ENCODE measurements at regions not wholly inside any gene's neighbourhood (a gene's known extent, or its start where the extent isn't known, plus 50 kb on each side); places are given as distances from the start of the nearest gene placed in this dataset.
"Not testable (repeated sequence)": the region's sequence is repeated elsewhere in the genome, so short reads cannot be mapped to it uniquely, and the experiment has no call there.

DNA sequence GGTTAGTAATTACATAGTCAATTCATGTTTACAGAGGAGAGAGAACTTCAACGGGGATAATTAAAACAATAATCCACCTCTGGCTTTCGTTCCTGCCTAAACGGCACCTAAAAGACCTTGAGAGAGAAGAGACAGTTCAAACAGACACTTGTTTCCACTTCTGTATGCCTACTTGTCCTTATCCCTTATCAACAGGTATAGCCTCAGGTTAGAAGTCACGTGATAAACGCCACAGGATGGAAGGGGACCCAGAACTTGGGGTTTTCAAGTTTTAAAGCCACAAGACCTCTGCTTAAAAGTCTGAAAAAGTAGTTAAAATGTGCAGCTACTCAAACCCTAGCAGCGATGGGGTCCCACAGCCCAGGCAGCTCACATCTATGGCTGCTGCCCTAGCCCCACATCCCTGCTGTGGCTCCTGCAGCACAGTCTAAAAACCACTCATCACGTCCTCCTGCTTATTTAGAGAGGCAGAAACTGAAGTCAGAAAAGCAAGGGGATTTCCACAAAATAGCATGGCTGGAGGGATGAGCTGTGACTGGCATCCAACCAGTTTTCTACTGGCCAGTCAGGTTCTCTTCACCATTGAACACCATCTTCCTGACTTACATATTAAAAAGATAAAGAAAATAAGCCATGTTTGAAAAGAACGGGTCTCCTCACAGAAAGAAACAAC, 51.2 kb upstream of the SEC16B start:
- no peak overlapping the region for H3K27ac Mint-ChIP-seq
- peaks cover 4% of the 10 kb centered on the region for H3K9me3 Mint-ChIP-seq
- no peaks in the 10 kb centered on the region for H3K36me3 Mint-ChIP-seq
- H3K4me1 Mint-ChIP-seq: no peaks in the 10 kb centered on the region
- DNase-seq: no peak
- H3K27me3 Mint-ChIP-seq: peaks cover 12% of the 10 kb centered on the region
- H3K4me3 Mint-ChIP-seq: no peak overlapping the region

DNA sequence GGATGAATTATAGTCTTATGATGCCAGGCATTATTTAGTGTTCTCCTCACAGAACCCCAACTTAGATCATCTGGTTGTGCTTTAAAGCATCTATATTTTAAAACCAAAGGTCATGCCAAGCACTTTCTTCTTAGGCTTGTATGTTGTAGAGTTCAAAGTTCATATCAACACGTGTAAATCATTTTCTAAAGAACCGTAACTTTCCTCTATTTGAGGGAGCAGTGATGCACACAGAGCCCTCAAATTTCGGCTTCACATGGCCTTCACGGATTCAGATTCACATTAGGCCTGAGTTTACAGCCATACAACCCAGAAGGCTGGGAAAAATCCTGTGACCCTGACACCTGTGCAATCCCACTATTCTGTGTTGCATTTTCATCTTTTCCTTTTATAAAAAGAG, 52.1 kb upstream of the SEC16B start:
- Mint-ChIP-seq H3K9me3 (peaks cover 4% of the 10 kb centered on the region), H3K4me3 (no peak overlapping the region), H3K4me1 (no peaks in the 10 kb centered on the region), H3K36me3 (no peaks in the 10 kb centered on the region), H3K27me3 (peaks cover 12% of the 10 kb centered on the region), H3K27ac (no peak overlapping the region)
- no peak for DNase-seq

DNA sequence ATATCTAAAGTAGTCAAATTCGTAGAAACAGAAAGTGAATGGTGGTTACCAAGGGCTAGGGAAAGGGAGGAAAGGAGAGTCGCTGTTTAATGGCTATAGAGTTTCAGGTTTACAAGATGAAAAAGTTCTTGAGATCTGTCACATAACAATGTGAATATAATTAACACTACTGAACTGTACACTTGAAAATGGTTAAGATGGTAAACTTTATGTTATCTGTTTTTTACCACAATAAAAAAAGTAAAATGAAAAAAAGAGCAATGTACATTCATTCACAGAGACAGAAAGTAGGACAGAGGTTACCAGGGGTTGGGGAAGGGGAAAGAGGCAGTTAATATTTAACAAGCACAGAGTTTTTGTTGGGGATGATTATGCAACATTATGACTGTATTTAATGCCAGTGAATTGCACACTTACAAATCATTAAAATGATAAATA, 53.3 kb upstream of the SEC16B start:
- no peak overlapping the region for H3K4me3 Mint-ChIP-seq
- no peak overlapping the region for H3K27ac Mint-ChIP-seq
- H3K36me3 Mint-ChIP-seq: no peaks in the 10 kb centered on the region
- H3K4me1 Mint-ChIP-seq: no peaks in the 10 kb centered on the region
- no peaks in the 10 kb centered on the region for H3K9me3 Mint-ChIP-seq
- H3K27me3 Mint-ChIP-seq: peaks cover 5% of the 10 kb centered on the region
- no peak for DNase-seq

DNA sequence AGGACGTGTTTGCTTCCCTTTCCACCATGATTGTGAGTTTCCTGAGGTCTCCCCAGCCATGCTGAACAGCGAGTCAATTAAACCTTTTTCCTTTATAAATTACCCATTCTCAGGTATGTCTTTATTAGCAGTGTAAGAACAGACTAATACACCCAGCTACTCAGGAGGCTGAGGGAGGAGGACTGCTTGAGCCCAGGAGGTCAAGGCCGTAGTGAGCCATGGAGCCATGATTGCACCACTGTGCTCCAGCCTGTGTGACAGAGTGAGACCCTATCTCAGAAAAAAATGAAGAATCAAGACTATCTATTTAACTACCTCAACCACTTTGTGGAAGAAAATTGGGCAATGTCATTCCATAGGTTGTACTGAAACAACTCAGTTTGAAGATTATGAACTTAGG, 54.6 kb upstream of the SEC16B start:
- H3K4me3 Mint-ChIP-seq: no peak overlapping the region
- peaks cover 1% of the 10 kb centered on the region for H3K27me3 Mint-ChIP-seq
- H3K9me3 Mint-ChIP-seq: no peaks in the 10 kb centered on the region
- H3K36me3 Mint-ChIP-seq: no peaks in the 10 kb centered on the region
- H3K4me1 Mint-ChIP-seq: no peaks in the 10 kb centered on the region
- no peak overlapping the region for H3K27ac Mint-ChIP-seq
- no peak for DNase-seq

DNA sequence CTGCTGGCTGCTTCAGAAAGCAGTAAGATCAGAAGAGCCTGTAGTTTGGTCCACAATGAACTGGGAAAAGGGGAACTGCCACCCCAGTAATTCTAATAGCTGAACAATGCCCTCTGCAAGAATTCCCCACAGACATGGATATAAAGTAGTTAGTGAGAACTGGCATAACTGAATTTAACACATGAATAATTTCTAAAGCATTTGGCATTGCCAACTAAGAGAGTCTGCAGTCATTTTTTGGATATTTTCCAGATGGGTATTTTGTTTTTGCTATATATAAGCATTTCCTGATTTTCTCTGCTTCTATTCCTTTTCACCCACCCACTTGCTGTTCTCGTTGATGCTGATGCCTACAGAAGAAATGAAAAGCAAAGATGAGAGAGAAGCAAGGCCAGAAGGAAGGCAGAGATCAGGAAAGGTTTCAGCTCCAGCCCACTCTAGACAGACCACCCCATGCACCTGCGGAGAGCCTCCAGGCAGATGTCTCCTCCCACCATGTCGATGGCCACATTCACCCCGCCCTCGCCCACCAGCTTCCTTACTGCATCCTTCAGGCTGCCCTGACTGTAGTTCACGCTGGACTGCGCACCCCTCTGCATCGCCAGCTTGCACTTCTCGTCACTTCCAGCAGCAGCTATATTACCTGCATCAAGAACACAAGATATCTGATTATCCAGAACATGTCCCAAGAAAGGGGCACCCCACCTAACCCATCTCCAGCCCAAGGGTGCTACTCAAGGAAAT, 55.9 kb upstream of the SEC16B start:
- no peak overlapping the region for H3K4me3 Mint-ChIP-seq
- H3K27me3 Mint-ChIP-seq: no peaks in the 10 kb centered on the region
- no peak for DNase-seq
- H3K4me1 Mint-ChIP-seq: no peaks in the 10 kb centered on the region
- no peaks in the 10 kb centered on the region for H3K9me3 Mint-ChIP-seq
- H3K27ac Mint-ChIP-seq: no peak overlapping the region
- no peaks in the 10 kb centered on the region for H3K36me3 Mint-ChIP-seq

DNA sequence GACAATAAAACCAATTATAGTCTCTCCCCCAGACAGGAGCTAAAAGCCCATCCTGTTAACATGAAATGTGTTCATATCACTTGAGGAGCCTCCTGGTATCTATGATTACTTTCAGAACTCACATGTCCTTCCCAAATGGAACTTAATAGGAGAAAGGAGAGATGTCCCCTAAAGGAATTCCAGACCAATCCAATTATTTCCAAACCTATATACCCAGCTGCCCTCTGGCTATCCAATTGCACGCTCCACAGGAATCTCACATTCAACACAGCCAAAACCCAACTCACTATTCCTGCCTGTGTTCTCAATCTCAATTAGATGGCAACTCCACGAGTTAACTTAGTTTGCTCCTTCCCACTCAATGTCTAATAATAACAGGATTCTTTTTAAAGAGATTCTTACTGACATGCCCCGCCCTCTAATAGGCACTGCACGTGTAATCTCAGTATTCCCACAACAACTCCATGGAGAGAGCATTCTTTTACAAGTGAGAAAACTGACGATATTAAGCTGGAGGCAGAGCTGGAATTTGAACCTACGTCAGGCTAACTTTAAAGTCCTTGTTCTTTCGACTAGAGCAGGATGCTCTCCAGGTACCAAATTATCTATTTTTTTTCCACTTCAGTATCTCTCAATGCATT, 59.1 kb upstream of the SEC16B start:
- Mint-ChIP-seq H3K36me3 (no peaks in the 10 kb centered on the region), H3K4me1 (no peaks in the 10 kb centered on the region), H3K9me3 (no peaks in the 10 kb centered on the region), H3K27ac (no peak overlapping the region), H3K27me3 (peaks cover 7% of the 10 kb centered on the region), H3K4me3 (no peak overlapping the region)
- no peak for DNase-seq

DNA sequence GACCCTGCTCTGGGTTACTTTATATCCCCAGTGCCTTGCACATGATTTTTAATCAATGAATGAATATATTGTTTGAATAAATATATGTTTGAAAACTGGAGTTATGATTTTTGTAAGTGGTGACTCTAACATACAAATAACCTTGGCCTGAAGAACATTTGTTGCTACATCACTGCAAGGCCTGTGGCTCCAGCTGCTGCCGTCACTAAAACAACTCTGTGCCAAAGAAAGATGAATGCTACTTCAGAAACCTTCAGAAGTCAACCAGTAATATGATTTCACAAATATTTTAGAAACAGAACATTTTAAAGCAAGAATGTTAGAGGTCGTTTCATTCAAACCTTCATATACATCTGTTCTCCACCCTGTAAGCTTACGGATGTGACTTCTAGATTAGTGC, 60.6 kb upstream of the SEC16B start:
- H3K36me3 Mint-ChIP-seq: no peaks in the 10 kb centered on the region
- no peak for DNase-seq
- peaks cover 7% of the 10 kb centered on the region for H3K27me3 Mint-ChIP-seq
- H3K9me3 Mint-ChIP-seq: no peaks in the 10 kb centered on the region
- H3K27ac Mint-ChIP-seq: no peak overlapping the region
- H3K4me3 Mint-ChIP-seq: no peak overlapping the region
- no peaks in the 10 kb centered on the region for H3K4me1 Mint-ChIP-seq

DNA sequence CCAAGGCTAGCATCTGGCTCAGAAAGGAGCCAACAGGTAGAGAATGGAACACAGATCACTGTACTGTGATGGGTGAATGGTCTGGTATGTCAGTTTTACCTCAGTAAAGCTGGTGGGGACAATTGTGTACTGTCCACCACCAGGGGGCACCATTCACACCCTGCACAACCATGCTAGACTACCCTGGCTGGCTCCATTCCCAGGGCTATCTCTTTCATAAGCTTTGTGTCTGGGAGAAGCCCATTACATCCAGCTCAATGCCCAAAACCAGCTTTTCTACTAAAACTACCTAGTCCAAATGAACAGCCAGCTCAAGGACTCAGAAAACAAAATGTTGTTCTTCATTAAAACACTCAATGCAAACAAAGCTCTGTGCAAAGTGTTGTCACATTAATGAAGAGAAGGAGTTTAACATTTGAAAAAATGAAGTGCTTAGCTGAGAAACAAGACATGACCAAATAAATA, 62.0 kb upstream of the RASAL2 start:
- H3K4me3 Mint-ChIP-seq: no peak overlapping the region
- H3K4me1 Mint-ChIP-seq: no peaks in the 10 kb centered on the region
- peaks cover 11% of the 10 kb centered on the region for H3K27me3 Mint-ChIP-seq
- H3K36me3 Mint-ChIP-seq: no peaks in the 10 kb centered on the region
- no peaks in the 10 kb centered on the region for H3K9me3 Mint-ChIP-seq
- DNase-seq: peak; percentile 6
- H3K27ac Mint-ChIP-seq: no peak overlapping the region

DNA sequence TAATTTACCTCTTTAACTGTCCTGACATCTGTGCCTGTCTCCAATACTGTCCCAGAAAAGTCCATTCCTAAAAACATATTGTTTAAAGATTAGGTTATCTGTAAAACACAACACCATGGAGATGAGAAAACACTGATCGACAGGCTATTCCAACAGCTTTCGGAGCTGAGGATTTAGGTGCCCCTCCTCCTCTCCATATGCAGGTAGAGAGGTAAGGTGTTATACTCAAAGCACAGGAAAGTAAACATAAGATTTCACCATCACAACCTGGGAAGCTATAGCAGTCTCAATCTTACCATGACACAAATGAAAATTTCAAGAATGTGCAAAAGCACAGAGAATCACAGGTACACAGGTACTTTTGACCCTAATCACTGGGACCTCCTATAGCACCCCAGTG, 60.9 kb upstream of the RASAL2 start:
- H3K36me3 Mint-ChIP-seq: no peaks in the 10 kb centered on the region
- no peak overlapping the region for H3K27ac Mint-ChIP-seq
- H3K4me1 Mint-ChIP-seq: no peaks in the 10 kb centered on the region
- H3K4me3 Mint-ChIP-seq: no peak overlapping the region
- DNase-seq: no peak
- no peaks in the 10 kb centered on the region for H3K9me3 Mint-ChIP-seq
- peaks cover 18% of the 10 kb centered on the region for H3K27me3 Mint-ChIP-seq

DNA sequence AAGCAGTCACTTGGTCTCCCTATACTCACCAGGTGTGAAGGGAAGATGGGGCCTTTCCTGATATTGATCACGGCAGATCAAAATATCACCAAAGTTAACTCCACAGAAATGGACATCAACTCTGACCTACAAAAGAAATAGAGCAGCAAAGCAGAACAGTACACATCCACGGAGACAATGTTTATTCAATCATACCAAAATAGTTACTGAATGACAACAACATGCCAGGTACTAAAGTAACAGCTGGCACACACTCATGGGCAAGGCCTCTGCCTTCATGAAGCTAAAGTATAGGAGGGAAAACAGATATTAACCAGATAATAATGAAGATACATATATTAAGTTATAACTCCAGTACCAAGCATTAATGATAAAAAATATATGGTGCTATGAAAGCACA, 59.2 kb upstream of the RASAL2 start:
- DNase-seq: no peak
- no peaks in the 10 kb centered on the region for H3K4me1 Mint-ChIP-seq
- H3K27ac Mint-ChIP-seq: no peak overlapping the region
- no peaks in the 10 kb centered on the region for H3K36me3 Mint-ChIP-seq
- H3K4me3 Mint-ChIP-seq: no peak overlapping the region
- peaks cover 1% of the 10 kb centered on the region for H3K9me3 Mint-ChIP-seq
- peaks cover 28% of the 10 kb centered on the region for H3K27me3 Mint-ChIP-seq

DNA sequence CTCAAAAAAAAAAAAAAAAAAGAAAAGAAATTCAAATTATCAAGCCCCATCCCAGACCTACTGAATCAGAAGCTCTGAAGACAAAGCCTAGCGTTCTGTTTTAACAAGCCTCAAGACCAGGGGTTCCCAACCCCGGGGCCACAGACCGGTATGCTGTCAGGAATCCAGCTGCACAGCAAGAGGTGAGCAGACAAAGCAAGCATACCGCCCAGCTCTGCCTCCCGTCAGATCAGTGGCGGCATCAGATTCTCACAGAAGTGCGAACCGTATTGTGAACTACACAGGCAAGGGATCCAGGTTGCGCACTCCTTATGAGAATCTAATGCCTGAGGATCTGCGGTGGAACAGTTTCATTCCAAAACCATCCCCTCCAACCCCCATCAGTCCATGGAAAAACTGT, 57.8 kb upstream of the RASAL2 start:
- Mint-ChIP-seq H3K4me3 (no peak overlapping the region), H3K4me1 (no peaks in the 10 kb centered on the region), H3K27ac (no peak overlapping the region), H3K36me3 (no peaks in the 10 kb centered on the region), H3K9me3 (peaks cover 3% of the 10 kb centered on the region), H3K27me3 (peaks cover 26% of the 10 kb centered on the region)
- no peak for DNase-seq

DNA sequence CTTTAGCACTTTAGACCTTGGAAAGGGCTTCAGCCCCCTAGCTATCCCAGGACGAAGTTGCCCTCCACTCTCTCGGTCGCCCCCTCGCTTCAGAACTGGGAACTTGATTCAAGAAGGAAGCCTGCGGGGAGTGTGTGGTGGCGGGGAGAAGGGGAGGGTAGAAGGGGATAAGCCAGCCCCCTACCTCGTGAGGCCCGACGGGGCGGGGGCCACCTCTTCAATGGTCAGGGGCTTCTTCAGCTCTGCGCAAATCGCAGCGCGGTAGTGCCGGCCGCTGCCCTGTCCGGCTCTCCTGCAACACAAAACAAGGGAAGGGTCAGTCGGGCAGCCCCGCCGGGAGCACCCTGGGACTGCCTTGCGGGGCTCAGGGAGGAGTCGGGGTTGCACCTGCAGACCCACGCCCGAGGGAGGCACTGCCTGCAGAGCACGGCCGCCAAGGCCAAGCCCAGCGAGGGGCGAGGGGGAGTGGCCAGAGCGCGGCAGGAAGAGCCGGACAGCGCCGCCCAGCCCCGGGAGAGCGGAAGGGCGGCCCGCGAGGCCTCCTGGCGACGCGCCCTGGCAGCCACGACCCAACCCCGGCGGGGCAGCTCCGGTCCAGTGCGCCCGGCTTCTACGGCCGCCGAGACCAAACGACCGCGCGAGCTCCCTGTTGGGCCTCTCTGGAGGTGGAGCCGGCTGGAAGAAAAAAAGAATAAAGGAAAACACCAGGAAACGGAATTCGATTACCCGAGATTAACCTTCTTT, 56.2 kb upstream of the RASAL2 start:
- Mint-ChIP-seq H3K4me1 (no peaks in the 10 kb centered on the region), H3K27ac (no peak overlapping the region), H3K9me3 (peaks cover 3% of the 10 kb centered on the region), H3K27me3 (peaks cover 21% of the 10 kb centered on the region), H3K4me3 (no peak overlapping the region), H3K36me3 (no peaks in the 10 kb centered on the region)
- DNase-seq: no peak

DNA sequence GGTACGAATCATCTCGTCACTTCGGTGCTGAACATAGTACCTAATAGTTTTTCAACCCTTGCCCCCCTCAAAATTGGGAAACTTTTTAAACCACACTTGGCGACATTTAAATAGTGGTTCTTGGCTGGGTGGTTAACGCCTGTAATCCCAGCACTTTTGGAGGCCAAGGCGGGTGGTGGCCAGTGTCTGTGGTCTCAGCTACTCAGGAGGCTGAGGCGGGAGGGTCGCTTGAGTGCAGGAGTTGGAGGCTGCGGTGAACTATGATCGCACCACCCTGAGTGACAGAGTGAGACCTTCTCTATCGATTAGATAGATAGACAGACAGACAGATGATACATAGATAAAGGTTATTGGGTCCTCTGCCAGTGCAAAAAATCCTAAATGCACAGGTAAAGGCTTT, 55.5 kb upstream of the RASAL2 start:
- Mint-ChIP-seq H3K27ac (no peak overlapping the region), H3K4me3 (no peak overlapping the region), H3K4me1 (no peaks in the 10 kb centered on the region), H3K36me3 (no peaks in the 10 kb centered on the region), H3K9me3 (peaks cover 3% of the 10 kb centered on the region), H3K27me3 (peaks cover 21% of the 10 kb centered on the region)
- no peak for DNase-seq

DNA sequence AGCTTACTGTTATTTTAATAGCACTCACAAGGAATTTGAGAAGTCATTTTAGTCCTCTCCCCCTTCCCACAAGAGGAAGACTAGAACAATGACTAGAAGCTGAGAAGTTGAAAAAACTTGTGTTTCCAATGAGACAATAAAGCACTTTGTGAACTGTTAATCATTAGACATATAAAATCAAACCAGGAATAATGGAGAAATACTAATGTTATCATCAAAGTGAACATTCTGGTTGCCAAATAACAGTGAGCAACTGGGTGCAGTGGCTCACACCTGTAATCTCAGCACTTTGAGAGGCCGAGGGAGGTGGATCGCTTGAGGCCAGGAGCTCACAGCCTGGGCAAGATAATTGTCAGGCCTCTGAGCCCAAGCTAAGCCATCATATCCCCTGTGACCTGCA, 54.0 kb upstream of the RASAL2 start:
- H3K4me3 Mint-ChIP-seq: no peak overlapping the region

DNA sequence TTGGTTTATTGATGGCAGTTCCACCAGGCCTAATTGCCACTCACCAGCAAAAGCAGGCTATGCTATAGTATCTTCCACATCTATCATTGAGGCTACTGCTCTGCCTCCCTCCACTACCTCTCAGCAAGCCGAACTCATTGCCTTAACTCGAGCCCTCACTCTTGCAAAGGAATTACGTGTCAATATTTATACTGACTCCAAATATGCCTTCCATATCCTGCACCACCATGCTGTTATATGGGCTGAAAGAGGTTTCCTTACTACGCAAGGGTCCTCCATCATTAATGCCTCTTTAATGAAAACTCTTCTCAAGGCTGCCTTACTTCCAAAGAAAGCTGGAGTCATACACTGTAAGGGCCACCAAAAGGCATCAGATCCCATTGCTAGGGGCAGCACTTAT, 50.0 kb upstream of the RASAL2 start:
- H3K9me3 Mint-ChIP-seq, DNase-seq, H3K4me3 Mint-ChIP-seq, H3K36me3 Mint-ChIP-seq, H3K4me1 Mint-ChIP-seq, H3K27me3 Mint-ChIP-seq, H3K27ac Mint-ChIP-seq: not testable (repeated sequence)

More for the DNA sequence above, 54.0 kb upstream of the RASAL2 start:
- H3K27me3 Mint-ChIP-seq: peaks cover 21% of the 10 kb centered on the region
- H3K4me1 Mint-ChIP-seq: no peaks in the 10 kb centered on the region
- no peak for DNase-seq
- no peaks in the 10 kb centered on the region for H3K36me3 Mint-ChIP-seq
- H3K9me3 Mint-ChIP-seq: peaks cover 3% of the 10 kb centered on the region
- no peak overlapping the region for H3K27ac Mint-ChIP-seq
